Mesenchymal stem cell (in vitro differentiated cells and primary cell): ENCODE measurements at regions not wholly inside any gene's neighbourhood (a gene's known extent, or its start where the extent isn't known, plus 50 kb on each side); places are given as distances from the start of the nearest gene placed in this dataset.

ENCODE experiments used
- DNase-seq: peaks from one replicate; pipeline ENCODE4 v3.0.0-alpha.2; 2013
- H2AFZ ChIP-seq: one replicate; pipeline ENCODE4 v1.6.1; 2013; ENCODE audit warnings: low read depth, mild to moderate bottlenecking, control low read depth, inconsistent platforms, low read length, moderate library complexity
- H2AK5ac ChIP-seq: 2 replicates; pipeline ENCODE4 v1.6.1; 2013; ENCODE audit warnings: low read length, moderate library complexity, mild to moderate bottlenecking, inconsistent platforms; ENCODE audit not compliant: severe bottlenecking
- H2BK120ac ChIP-seq: one replicate; pipeline ENCODE4 v1.6.1; 2013; ENCODE audit warnings: low read depth, mild to moderate bottlenecking, inconsistent platforms, low read length, moderate library complexity
- H2BK12ac ChIP-seq, 2 experiments: one replicate each; pipeline ENCODE4 v1.6.1; 2013; ENCODE audit warnings: inconsistent platforms in 2 of 2, low read length in 2 of 2, mild to moderate bottlenecking in 2 of 2, moderate library complexity in 2 of 2, control low read depth in 1 of 2
- H2BK15ac ChIP-seq: one replicate; pipeline ENCODE4 v1.6.1; 2013; ENCODE audit warnings: mild to moderate bottlenecking, low read depth, inconsistent platforms; ENCODE audit not compliant: poor library complexity, severe bottlenecking
- H2BK5ac ChIP-seq: 2 replicates; pipeline ENCODE4 v1.6.1; 2013; ENCODE audit warnings: low read depth, mild to moderate bottlenecking, low read length, control low read depth, inconsistent platforms; ENCODE audit not compliant: poor library complexity, severe bottlenecking
- H3K14ac ChIP-seq, 2 experiments: one replicate each; pipeline ENCODE4 v1.6.1; 2013; ENCODE audit warnings: inconsistent platforms in 2 of 2, low read length in 2 of 2, control low read depth in 1 of 2, mild to moderate bottlenecking in 1 of 2, moderate library complexity in 1 of 2
- H3K18ac ChIP-seq, 2 experiments: one replicate each; pipeline ENCODE4 v1.6.1; 2013; ENCODE audit warnings: inconsistent platforms in 2 of 2, low read length in 2 of 2, control low read depth in 1 of 2, low read depth in 1 of 2, mild to moderate bottlenecking in 1 of 2
- H3K23ac ChIP-seq, 2 experiments: one replicate each; pipeline ENCODE4 v1.6.1; 2013; ENCODE audit warnings: inconsistent platforms in 2 of 2, low read length in 2 of 2, mild to moderate bottlenecking in 2 of 2, moderate library complexity in 2 of 2, control low read depth in 1 of 2
- H3K27ac ChIP-seq: 2 replicates; pipeline ENCODE4 v1.5.1; 2013; ENCODE audit warnings: mild to moderate bottlenecking, moderate library complexity, low read length, control low read depth, inconsistent platforms; ENCODE audit not compliant: poor library complexity, severe bottlenecking
- H3K27me3 ChIP-seq, 2 experiments: 2 replicates each; pipeline versions ENCODE4 v1.6.1 to v1.7.0; 2013; ENCODE audit warnings: low read length in 2 of 2, mild to moderate bottlenecking in 2 of 2, moderate library complexity in 2 of 2, control low read depth in 1 of 2, inconsistent platforms in 1 of 2; ENCODE audit not compliant: control insufficient read depth in 1 of 2, insufficient read depth in 1 of 2
- H3K36me3 ChIP-seq, 2 experiments: 2 replicates each; pipeline versions ENCODE4 v1.6.1 to v1.7.0; 2013; ENCODE audit warnings: low read length in 2 of 2, control low read depth in 1 of 2, inconsistent platforms in 1 of 2, low read depth in 1 of 2, mild to moderate bottlenecking in 1 of 2; ENCODE audit not compliant: insufficient read depth in 2 of 2, control insufficient read depth in 1 of 2
- H3K4ac ChIP-seq, 2 experiments: one replicate each; pipeline ENCODE4 v1.6.1; 2013; ENCODE audit warnings: inconsistent platforms in 2 of 2, low read length in 2 of 2, mild to moderate bottlenecking in 2 of 2, moderate library complexity in 2 of 2, control low read depth in 1 of 2, low read depth in 1 of 2
- H3K4me1 ChIP-seq: 2 replicates; pipeline ENCODE4 v1.6.1; 2013; ENCODE audit warnings: low read depth, low read length, control low read depth; ENCODE audit not compliant: control insufficient read depth, insufficient read depth
- H3K4me2 ChIP-seq: 2 replicates; pipeline ENCODE4 v1.6.1; 2013; ENCODE audit warnings: low read length, mild to moderate bottlenecking, inconsistent platforms; ENCODE audit not compliant: poor library complexity, severe bottlenecking
- H3K4me3 ChIP-seq, 2 experiments: 2 replicates each; pipeline versions ENCODE4 v1.5.1 to v1.7.0; 2013; ENCODE audit warnings: low read length in 2 of 2, mild to moderate bottlenecking in 2 of 2, control low read depth in 1 of 2, low read depth in 1 of 2; ENCODE audit not compliant: insufficient read depth in 1 of 2
- H3K79me1 ChIP-seq: replicated peaks from 2 replicates; pipeline ENCODE4 v1.6.1; 2013; ENCODE audit warnings: mild to moderate bottlenecking, control low read depth, low read length, inconsistent platforms; ENCODE audit not compliant: poor library complexity, severe bottlenecking
- H3K9ac ChIP-seq: 2 replicates; pipeline ENCODE4 v1.7.0; 2013; ENCODE audit warnings: mild to moderate bottlenecking, low read length, moderate library complexity
- H3K9me3 ChIP-seq: 2 replicates; pipeline ENCODE4 v1.7.0; 2013; ENCODE audit warnings: mild to moderate bottlenecking, low read length; ENCODE audit not compliant: control insufficient read depth
- H4K8ac ChIP-seq: one replicate; pipeline ENCODE4 v1.6.1; 2013; ENCODE audit warnings: inconsistent platforms, mild to moderate bottlenecking, low read length, moderate library complexity
- H4K91ac ChIP-seq: one replicate; pipeline ENCODE4 v1.6.1; 2013; ENCODE audit warnings: mild to moderate bottlenecking, low read length, inconsistent platforms
- WGBS: methylation state at CpG from one replicate; pipeline ENCODE4 v1.1.7; 2013; ENCODE audit warnings: mixed read lengths; 5-methylcytosine and 5-hydroxymethylcytosine counted together

DNA sequence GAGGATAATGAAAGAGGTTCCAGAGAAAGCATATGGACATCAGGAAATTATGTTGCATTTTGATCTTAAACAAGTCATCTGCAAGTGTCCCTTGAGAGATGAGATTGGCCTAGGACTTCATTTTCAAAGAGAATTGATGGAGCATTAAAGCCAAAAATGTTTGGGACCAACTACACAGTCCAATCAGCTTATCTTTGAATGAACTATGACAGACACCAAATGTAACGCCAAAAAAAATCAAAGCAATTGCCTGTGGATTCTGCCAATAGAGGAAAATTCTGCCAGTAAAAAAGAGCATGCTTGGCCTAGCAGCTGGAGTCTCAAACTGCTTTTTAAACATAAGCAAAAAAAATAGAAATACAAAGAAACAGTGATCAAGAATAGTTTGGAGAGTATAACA is 594.5 kb upstream of the CHAC2 start:
- H3K79me1 ChIP-seq = no peaks in the 10 kb centered on the region
- 72% methylated on average over 1 of the region's 1 CpG for WGBS
- H3K27me3 ChIP-seq = no peaks in the 10 kb centered on the region
- no peak overlapping the region for H4K91ac ChIP-seq
- no peak overlapping the region for H3K4me2 ChIP-seq
- no peak overlapping the region for H2AK5ac ChIP-seq
- H3K27ac ChIP-seq = no peak overlapping the region
- no peak overlapping the region for H2BK15ac ChIP-seq
- H4K8ac ChIP-seq = no peak overlapping the region
- no peak overlapping the region for H3K18ac ChIP-seq
- no peak overlapping the region for H2AFZ ChIP-seq
- H2BK120ac ChIP-seq = no peak overlapping the region
- no peak overlapping the region for H3K4ac ChIP-seq
- no peaks in the 10 kb centered on the region for H3K4me1 ChIP-seq
- H3K9me3 ChIP-seq = no peaks in the 10 kb centered on the region
- no peak overlapping the region for H2BK5ac ChIP-seq
- H2BK12ac ChIP-seq = no peak overlapping the region
- no peak overlapping the region for H3K23ac ChIP-seq
- no peak for DNase-seq
- no peak overlapping the region for H3K14ac ChIP-seq
- H3K36me3 ChIP-seq = no peaks in the 10 kb centered on the region
- H3K9ac ChIP-seq = no peak overlapping the region
- no peak overlapping the region for H3K4me3 ChIP-seq

- no CpG with 5 or more reads among the region's 2 CpGs for WGBS
These were observed 597.1 kb upstream of the CHAC2 start for GRCh38 chr2:53170466-53170865.

GRCh38 chr2:53167227-53167626 is 600.4 kb upstream of the CHAC2 start:
- DNase-seq = no peak
- Histone ChIP-seq H3K36me3 (no peaks in the 10 kb centered on the region), H2AK5ac (no peak overlapping the region), H3K27ac (no peak overlapping the region), H3K23ac (no peak overlapping the region), H3K79me1 (no peaks in the 10 kb centered on the region), H3K14ac (no peak overlapping the region), H3K9ac (no peak overlapping the region), H3K18ac (no peak overlapping the region), H4K8ac (no peak overlapping the region), H3K4ac (no peak overlapping the region), H2BK5ac (no peak overlapping the region), H3K4me2 (no peak overlapping the region), H3K4me3 (no peak overlapping the region), H2AFZ (no peak overlapping the region), H2BK15ac (no peak overlapping the region), H2BK12ac (no peak overlapping the region), H4K91ac (no peak overlapping the region), H3K9me3 (peaks cover 2% of the 10 kb centered on the region), H3K4me1 (no peaks in the 10 kb centered on the region), H3K27me3 (no peaks in the 10 kb centered on the region), H2BK120ac (no peak overlapping the region)
- 86% methylated on average over 3 of the region's 4 CpGs for WGBS

More at GRCh38 chr2:53170466-53170865, 597.1 kb upstream of the CHAC2 start:
- H3K79me1 ChIP-seq = no peaks in the 10 kb centered on the region
- H3K4me1 ChIP-seq = no peaks in the 10 kb centered on the region
- no peak overlapping the region for H3K4me2 ChIP-seq
- H2BK15ac ChIP-seq = no peak overlapping the region
- H2AK5ac ChIP-seq = no peak overlapping the region
- DNase-seq = no peak
- no peak overlapping the region for H2BK12ac ChIP-seq
- H2BK120ac ChIP-seq = no peak overlapping the region
- no peak overlapping the region for H3K27ac ChIP-seq
- H4K8ac ChIP-seq = no peak overlapping the region
- H3K14ac ChIP-seq = no peak overlapping the region
- H3K23ac ChIP-seq = no peak overlapping the region
- H2AFZ ChIP-seq = no peak overlapping the region
- H3K4me3 ChIP-seq = no peak overlapping the region
- H3K4ac ChIP-seq = no peak overlapping the region
- H3K36me3 ChIP-seq = no peaks in the 10 kb centered on the region
- no peaks in the 10 kb centered on the region for H3K27me3 ChIP-seq
- no peak overlapping the region for H4K91ac ChIP-seq
- no peak overlapping the region for H3K18ac ChIP-seq
- H2BK5ac ChIP-seq = no peak overlapping the region
- no peaks in the 10 kb centered on the region for H3K9me3 ChIP-seq
- no peak overlapping the region for H3K9ac ChIP-seq

DNA sequence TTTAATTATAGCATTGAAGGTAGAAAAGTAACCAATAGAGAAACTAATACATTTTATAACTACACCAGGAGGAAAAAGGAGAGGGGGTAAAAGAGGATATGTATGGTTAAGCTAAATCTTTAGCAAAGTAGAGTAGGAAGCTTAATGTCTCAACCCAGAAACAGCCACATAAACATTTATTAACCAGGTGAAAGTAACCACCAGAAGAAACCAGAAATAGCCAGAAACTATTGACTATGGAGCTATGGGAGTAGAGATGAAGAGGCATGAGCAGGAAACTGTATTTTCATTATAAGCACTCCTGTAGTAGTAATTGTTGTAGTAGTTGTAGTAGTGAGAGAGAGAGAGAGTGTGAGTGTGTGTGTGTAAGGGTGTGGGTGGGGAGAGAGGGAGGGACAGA is 617.5 kb upstream of the CHAC2 start:
- Histone ChIP-seq H3K9ac (no peak overlapping the region), H2BK5ac (no peak overlapping the region), H3K4me2 (no peak overlapping the region), H3K36me3 (no peaks in the 10 kb centered on the region), H3K4me1 (no peaks in the 10 kb centered on the region), H4K91ac (no peak overlapping the region), H3K79me1 (no peaks in the 10 kb centered on the region), H2BK120ac (no peak overlapping the region), H3K27ac (peak overlapping the region; percentile 73), H2BK15ac (no peak overlapping the region), H2AFZ (no peak overlapping the region), H3K9me3 (no peaks in the 10 kb centered on the region), H3K4me3 (no peak overlapping the region), H3K4ac (no peak overlapping the region), H3K27me3 (no peaks in the 10 kb centered on the region), H2AK5ac (no peak overlapping the region), H3K23ac (no peak overlapping the region), H4K8ac (no peak overlapping the region), H3K18ac (no peak overlapping the region), H2BK12ac (no peak overlapping the region), H3K14ac (no peak overlapping the region)
- no peak for DNase-seq
